ENCODE measurements at regions not wholly inside any gene's neighbourhood (a gene's known extent, or its start where the extent isn't known, plus 50 kb on each side); places are given as distances from the start of the nearest gene placed in this dataset.

DNA sequence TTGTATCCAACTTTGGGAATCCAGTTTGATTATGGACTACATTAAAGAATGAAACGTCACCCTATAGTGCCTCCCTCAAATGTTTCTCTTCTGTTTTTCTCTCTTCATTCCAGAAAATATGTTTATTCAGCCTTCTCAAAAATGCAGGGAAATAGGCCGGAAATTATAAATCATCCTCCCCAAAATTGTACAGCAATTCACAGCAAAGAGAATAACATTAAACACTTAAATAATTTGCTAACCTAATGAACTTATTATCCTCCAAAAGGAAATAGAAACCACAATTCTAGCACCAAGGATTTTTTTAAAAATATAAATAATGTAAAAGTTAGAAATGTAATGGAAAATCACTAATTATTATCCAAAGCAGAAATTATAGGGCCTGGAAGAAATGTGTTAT, 115.9 kb upstream of the CCNG1 start:
- Mint-ChIP-seq H3K36me3 (peaks cover 9% of the 10 kb centered on the region), H3K4me3 (no peak overlapping the region), H3K9me3 (peaks cover 8% of the 10 kb centered on the region), H3K27me3 (ENCODE audit: low read depth) (no peaks in the 10 kb centered on the region; the same call in 1 of the 2 replicates), H3K4me1 (peaks cover 27% of the 10 kb centered on the region), H3K27ac (no peak overlapping the region)
- POLR2A ChIA-PET = interaction anchor here (0.6 kb wide), 1 partner anchor 9 kb away, joined by 5 read pairs; no protein-coding TSS in a partner anchor
- TF ChIP-seq ELF4 (CRISPR knock-in tag; IDR thresholded peaks at IDR 0.05; ENCODE audit: low read depth) = no peak
- no peak for TF ChIP-seq ZNF232 (CRISPR knock-in tag; IDR thresholded peaks at IDR 0.05)
- TF ChIP-seq, protein P1, sequence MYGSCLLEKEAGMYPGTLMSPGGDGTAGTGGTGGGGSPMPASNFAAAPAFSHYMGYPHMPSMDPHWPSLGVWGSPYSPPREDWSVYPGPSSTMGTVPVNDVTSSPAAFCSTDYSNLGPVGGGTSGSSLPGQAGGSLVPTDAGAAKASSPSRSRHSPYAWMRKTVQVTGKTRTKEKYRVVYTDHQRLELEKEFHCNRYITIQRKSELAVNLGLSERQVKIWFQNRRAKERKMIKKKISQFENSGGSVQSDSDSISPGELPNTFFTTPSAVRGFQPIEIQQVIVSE (CRISPR knock-in tag; IDR thresholded peaks at IDR 0.05; ENCODE audit: borderline replicate concordance) = no peak
- TF ChIP-seq, protein P2, sequence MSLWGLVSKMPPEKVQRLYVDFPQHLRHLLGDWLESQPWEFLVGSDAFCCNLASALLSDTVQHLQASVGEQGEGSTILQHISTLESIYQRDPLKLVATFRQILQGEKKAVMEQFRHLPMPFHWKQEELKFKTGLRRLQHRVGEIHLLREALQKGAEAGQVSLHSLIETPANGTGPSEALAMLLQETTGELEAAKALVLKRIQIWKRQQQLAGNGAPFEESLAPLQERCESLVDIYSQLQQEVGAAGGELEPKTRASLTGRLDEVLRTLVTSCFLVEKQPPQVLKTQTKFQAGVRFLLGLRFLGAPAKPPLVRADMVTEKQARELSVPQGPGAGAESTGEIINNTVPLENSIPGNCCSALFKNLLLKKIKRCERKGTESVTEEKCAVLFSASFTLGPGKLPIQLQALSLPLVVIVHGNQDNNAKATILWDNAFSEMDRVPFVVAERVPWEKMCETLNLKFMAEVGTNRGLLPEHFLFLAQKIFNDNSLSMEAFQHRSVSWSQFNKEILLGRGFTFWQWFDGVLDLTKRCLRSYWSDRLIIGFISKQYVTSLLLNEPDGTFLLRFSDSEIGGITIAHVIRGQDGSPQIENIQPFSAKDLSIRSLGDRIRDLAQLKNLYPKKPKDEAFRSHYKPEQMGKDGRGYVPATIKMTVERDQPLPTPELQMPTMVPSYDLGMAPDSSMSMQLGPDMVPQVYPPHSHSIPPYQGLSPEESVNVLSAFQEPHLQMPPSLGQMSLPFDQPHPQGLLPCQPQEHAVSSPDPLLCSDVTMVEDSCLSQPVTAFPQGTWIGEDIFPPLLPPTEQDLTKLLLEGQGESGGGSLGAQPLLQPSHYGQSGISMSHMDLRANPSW (CRISPR knock-in tag; conservative IDR thresholded peaks at IDR 0.05; ENCODE audit: low read depth) = no peak
- TF ChIP-seq, protein P3, sequence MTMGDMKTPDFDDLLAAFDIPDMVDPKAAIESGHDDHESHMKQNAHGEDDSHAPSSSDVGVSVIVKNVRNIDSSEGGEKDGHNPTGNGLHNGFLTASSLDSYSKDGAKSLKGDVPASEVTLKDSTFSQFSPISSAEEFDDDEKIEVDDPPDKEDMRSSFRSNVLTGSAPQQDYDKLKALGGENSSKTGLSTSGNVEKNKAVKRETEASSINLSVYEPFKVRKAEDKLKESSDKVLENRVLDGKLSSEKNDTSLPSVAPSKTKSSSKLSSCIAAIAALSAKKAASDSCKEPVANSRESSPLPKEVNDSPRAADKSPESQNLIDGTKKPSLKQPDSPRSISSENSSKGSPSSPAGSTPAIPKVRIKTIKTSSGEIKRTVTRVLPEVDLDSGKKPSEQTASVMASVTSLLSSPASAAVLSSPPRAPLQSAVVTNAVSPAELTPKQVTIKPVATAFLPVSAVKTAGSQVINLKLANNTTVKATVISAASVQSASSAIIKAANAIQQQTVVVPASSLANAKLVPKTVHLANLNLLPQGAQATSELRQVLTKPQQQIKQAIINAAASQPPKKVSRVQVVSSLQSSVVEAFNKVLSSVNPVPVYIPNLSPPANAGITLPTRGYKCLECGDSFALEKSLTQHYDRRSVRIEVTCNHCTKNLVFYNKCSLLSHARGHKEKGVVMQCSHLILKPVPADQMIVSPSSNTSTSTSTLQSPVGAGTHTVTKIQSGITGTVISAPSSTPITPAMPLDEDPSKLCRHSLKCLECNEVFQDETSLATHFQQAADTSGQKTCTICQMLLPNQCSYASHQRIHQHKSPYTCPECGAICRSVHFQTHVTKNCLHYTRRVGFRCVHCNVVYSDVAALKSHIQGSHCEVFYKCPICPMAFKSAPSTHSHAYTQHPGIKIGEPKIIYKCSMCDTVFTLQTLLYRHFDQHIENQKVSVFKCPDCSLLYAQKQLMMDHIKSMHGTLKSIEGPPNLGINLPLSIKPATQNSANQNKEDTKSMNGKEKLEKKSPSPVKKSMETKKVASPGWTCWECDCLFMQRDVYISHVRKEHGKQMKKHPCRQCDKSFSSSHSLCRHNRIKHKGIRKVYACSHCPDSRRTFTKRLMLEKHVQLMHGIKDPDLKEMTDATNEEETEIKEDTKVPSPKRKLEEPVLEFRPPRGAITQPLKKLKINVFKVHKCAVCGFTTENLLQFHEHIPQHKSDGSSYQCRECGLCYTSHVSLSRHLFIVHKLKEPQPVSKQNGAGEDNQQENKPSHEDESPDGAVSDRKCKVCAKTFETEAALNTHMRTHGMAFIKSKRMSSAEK (CRISPR knock-in tag; IDR thresholded peaks at IDR 0.05; ENCODE audit: borderline replicate concordance) = no peak
- TF ChIP-seq ESRRA (CRISPR knock-in tag; IDR thresholded peaks at IDR 0.05; ENCODE audit: borderline replicate concordance) = no peak
- TF ChIP-seq, protein P4, sequence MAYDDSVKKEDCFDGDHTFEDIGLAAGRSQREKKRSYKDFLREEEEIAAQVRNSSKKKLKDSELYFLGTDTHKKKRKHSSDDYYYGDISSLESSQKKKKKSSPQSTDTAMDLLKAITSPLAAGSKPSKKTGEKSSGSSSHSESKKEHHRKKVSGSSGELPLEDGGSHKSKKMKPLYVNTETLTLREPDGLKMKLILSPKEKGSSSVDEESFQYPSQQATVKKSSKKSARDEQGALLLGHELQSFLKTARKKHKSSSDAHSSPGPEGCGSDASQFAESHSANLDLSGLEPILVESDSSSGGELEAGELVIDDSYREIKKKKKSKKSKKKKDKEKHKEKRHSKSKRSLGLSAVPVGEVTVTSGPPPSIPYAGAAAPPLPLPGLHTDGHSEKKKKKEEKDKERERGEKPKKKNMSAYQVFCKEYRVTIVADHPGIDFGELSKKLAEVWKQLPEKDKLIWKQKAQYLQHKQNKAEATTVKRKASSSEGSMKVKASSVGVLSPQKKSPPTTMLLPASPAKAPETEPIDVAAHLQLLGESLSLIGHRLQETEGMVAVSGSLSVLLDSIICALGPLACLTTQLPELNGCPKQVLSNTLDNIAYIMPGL (CRISPR knock-in tag; IDR thresholded peaks at IDR 0.05) = no peak
- TF ChIP-seq, protein P5, sequence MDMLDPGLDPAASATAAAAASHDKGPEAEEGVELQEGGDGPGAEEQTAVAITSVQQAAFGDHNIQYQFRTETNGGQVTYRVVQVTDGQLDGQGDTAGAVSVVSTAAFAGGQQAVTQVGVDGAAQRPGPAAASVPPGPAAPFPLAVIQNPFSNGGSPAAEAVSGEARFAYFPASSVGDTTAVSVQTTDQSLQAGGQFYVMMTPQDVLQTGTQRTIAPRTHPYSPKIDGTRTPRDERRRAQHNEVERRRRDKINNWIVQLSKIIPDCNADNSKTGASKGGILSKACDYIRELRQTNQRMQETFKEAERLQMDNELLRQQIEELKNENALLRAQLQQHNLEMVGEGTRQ (CRISPR knock-in tag; IDR thresholded peaks at IDR 0.05) = no peak
- TF ChIP-seq ZNF423 (CRISPR knock-in tag; IDR thresholded peaks at IDR 0.05) = no peak
- no peak for TF ChIP-seq PRRX2 (CRISPR knock-in tag; IDR thresholded peaks at IDR 0.05)
- TF ChIP-seq ZNF138 (CRISPR knock-in tag; conservative IDR thresholded peaks at IDR 0.05) = no peak
- TF ChIP-seq CREM (CRISPR knock-in tag; IDR thresholded peaks at IDR 0.05) = no peak
- TF ChIP-seq, protein P6, sequence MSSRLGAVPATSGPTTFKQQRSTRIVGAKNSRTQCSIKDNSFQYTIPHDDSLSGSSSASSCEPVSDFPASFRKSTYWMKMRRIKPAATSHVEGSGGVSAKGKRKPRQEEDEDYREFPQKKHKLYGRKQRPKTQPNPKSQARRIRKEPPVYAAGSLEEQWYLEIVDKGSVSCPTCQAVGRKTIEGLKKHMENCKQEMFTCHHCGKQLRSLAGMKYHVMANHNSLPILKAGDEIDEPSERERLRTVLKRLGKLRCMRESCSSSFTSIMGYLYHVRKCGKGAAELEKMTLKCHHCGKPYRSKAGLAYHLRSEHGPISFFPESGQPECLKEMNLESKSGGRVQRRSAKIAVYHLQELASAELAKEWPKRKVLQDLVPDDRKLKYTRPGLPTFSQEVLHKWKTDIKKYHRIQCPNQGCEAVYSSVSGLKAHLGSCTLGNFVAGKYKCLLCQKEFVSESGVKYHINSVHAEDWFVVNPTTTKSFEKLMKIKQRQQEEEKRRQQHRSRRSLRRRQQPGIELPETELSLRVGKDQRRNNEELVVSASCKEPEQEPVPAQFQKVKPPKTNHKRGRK (CRISPR knock-in tag; IDR thresholded peaks at IDR 0.05; ENCODE audit: borderline replicate concordance) = no peak
- no peak for TF ChIP-seq ZNF671 (CRISPR knock-in tag; IDR thresholded peaks at IDR 0.05)
- TF ChIP-seq, protein P7, sequence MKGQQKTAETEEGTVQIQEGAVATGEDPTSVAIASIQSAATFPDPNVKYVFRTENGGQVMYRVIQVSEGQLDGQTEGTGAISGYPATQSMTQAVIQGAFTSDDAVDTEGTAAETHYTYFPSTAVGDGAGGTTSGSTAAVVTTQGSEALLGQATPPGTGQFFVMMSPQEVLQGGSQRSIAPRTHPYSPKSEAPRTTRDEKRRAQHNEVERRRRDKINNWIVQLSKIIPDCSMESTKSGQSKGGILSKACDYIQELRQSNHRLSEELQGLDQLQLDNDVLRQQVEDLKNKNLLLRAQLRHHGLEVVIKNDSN (CRISPR knock-in tag; IDR thresholded peaks at IDR 0.05) = no peak
- no peak for TF ChIP-seq GABPB1 (CRISPR knock-in tag; IDR thresholded peaks at IDR 0.05)
- TF ChIP-seq SOX15 (CRISPR knock-in tag; IDR thresholded peaks at IDR 0.05) = no peak
- CTCF ChIA-PET = no interaction called here
- ATAC-seq (no peak), DNase-seq (ENCODE audit: low spot score) (no peak)

All from WTC11 (cell line).